ENCODE measurements at regions not wholly inside any gene's neighbourhood (a gene's known extent, or its start where the extent isn't known, plus 50 kb on each side); places are given as distances from the start of the nearest gene placed in this dataset.

- Mint-ChIP-seq H3K4me3 (no peak overlapping the region), H3K27ac (no peak overlapping the region), H3K4me1 (no peaks in the 10 kb centered on the region), H3K27me3 (peaks cover 7% of the 10 kb centered on the region), H3K9me3 (no peaks in the 10 kb centered on the region), H3K36me3 (no peaks in the 10 kb centered on the region)
- ATAC-seq (ENCODE audit: low read depth), result no peak
- no peak for DNase-seq (ENCODE audit: low spot score in 2 of 2)
Observed at GRCh38 chr7:47197486-47197885, 384.4 kb downstream of the TNS3 start.

GRCh38 chr7:47196737-47197136 is 385.2 kb downstream of the TNS3 start:
- H3K4me1 Mint-ChIP-seq, result peaks cover 4% of the 10 kb centered on the region
- no peaks in the 10 kb centered on the region for H3K36me3 Mint-ChIP-seq
- DNase-seq (ENCODE audit: low spot score in 2 of 2) (no peak), ATAC-seq (ENCODE audit: low read depth) (no peak)
- H3K9me3 Mint-ChIP-seq, result no peaks in the 10 kb centered on the region
- H3K27ac Mint-ChIP-seq, result no peak overlapping the region
- H3K4me3 Mint-ChIP-seq, result no peak overlapping the region
- peaks cover 10% of the 10 kb centered on the region for H3K27me3 Mint-ChIP-seq

DNA sequence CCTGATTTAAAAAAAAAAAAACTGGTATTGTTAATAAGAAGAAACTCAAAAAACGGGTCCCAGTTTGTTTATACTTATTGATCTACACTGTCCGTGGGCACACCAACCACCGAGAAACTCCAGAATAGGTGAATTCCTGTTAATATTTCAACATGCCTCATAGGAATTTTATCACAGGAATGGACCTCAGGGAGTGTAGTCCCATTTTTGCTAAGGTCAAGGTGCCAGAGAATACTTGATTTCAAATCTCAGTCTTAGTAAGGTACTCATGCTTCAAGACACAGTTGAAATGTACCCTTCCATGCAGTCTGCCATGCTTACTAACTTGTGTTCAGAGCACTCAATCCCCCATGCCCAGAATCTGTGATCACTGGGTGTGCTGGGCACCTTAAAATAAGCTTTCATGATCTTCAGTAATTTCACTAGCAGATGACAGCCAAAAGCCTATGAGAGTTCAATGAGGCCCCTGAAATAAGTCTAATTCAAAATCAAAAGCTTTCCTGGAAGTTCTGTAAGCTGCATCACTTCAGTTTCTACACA is 385.7 kb downstream of the TNS3 start:
- DNase-seq (ENCODE audit: low spot score in 2 of 2) (no peak), ATAC-seq (ENCODE audit: low read depth) (no peak)
- peaks cover 11% of the 10 kb centered on the region for H3K27me3 Mint-ChIP-seq
- no peaks in the 10 kb centered on the region for H3K36me3 Mint-ChIP-seq
- H3K27ac Mint-ChIP-seq, result no peak overlapping the region
- peaks cover 5% of the 10 kb centered on the region for H3K4me1 Mint-ChIP-seq
- H3K4me3 Mint-ChIP-seq, result no peak overlapping the region
- H3K9me3 Mint-ChIP-seq, result no peaks in the 10 kb centered on the region

DNA sequence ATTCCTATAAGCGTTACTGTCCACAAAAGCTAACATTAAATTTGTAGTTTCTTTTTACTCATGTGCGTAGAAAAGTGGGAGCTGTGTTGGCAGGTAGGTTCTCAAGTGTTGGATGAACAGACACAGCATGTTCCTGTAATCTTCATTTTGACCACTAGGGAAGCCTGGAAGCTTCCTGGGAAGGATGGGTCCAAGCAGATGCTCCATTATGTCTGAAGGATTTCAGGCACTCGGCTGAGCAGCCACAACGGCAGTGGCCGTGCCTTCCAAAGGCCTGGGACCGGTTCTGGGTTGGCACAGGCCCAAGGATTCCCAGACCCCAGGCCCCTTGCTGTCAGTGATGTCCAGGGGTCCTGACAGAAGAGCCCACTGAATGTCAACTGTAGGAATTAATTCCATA is 386.3 kb downstream of the TNS3 start:
- DNase-seq (ENCODE audit: low spot score in 2 of 2), result no peak
- H3K4me3 Mint-ChIP-seq, result no peak overlapping the region
- peaks cover 11% of the 10 kb centered on the region for H3K27me3 Mint-ChIP-seq
- no peak for ATAC-seq (ENCODE audit: low read depth)
- H3K9me3 Mint-ChIP-seq, result no peaks in the 10 kb centered on the region
- H3K4me1 Mint-ChIP-seq, result peaks cover 5% of the 10 kb centered on the region
- H3K36me3 Mint-ChIP-seq, result no peaks in the 10 kb centered on the region
- H3K27ac Mint-ChIP-seq, result no peak overlapping the region

DNA sequence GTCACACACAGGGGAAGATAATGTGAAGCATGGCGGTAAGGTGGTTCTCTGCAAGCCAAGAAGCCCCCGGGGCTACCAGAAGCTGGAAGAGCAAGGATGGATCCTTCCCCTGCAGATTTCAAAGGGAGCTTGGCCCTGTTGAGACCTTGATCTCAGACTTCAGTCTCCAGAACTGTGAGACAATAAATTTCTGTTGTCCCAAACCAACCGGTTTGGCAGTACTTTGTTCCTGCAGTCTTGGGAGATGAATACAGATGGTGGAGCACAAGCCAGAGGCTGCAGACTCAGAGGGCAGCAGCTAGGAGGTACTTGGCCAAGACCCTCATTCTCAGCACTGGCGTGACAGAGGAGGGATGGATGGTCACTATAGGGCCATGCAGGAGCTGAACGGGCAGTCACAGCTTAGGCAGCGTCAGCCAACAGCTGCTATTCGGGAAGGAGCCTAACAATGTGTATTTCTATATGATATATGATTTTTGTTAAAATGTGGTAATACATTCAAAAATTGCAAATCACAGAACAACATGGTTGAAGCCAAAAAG is 387.3 kb downstream of the TNS3 start:
- Mint-ChIP-seq H3K36me3 (no peaks in the 10 kb centered on the region), H3K4me1 (peaks cover 5% of the 10 kb centered on the region), H3K27me3 (peaks cover 14% of the 10 kb centered on the region), H3K4me3 (no peak overlapping the region), H3K9me3 (no peaks in the 10 kb centered on the region), H3K27ac (no peak overlapping the region)
- no peak for DNase-seq (ENCODE audit: low spot score in 2 of 2)
- ATAC-seq (ENCODE audit: low read depth), result no peak

- H3K36me3 Mint-ChIP-seq, result no peaks in the 10 kb centered on the region
Observed at GRCh38 chr7:47192978-47193377, 388.9 kb downstream of the TNS3 start.

GRCh38 chr7:47191876-47192291 is 390.0 kb downstream of the TNS3 start:
- no peak for ATAC-seq (ENCODE audit: low read depth)

More at GRCh38 chr7:47192978-47193377, 388.9 kb downstream of the TNS3 start:
- Mint-ChIP-seq H3K9me3 (no peaks in the 10 kb centered on the region), H3K4me3 (no peak overlapping the region), H3K4me1 (peaks cover 5% of the 10 kb centered on the region), H3K27ac (no peak overlapping the region), H3K27me3 (peaks cover 15% of the 10 kb centered on the region)
- DNase-seq (ENCODE audit: low spot score in 2 of 2) (no peak), ATAC-seq (ENCODE audit: low read depth) (no peak)

GRCh38 chr7:47191316-47191715 is 390.6 kb downstream of the TNS3 start:
- H3K36me3 Mint-ChIP-seq, result no peaks in the 10 kb centered on the region
- DNase-seq (ENCODE audit: low spot score in 2 of 2), result no peak
- H3K4me1 Mint-ChIP-seq, result peaks cover 12% of the 10 kb centered on the region
- peaks cover 11% of the 10 kb centered on the region for H3K27me3 Mint-ChIP-seq
- no peak for ATAC-seq (ENCODE audit: low read depth)
- no peaks in the 10 kb centered on the region for H3K9me3 Mint-ChIP-seq
- no peak overlapping the region for H3K27ac Mint-ChIP-seq
- no peak overlapping the region for H3K4me3 Mint-ChIP-seq

More at GRCh38 chr7:47191876-47192291, 390.0 kb downstream of the TNS3 start:
- peaks cover 11% of the 10 kb centered on the region for H3K27me3 Mint-ChIP-seq
- no peaks in the 10 kb centered on the region for H3K36me3 Mint-ChIP-seq
- H3K4me3 Mint-ChIP-seq, result no peak overlapping the region
- H3K9me3 Mint-ChIP-seq, result no peaks in the 10 kb centered on the region
- H3K4me1 Mint-ChIP-seq, result peaks cover 6% of the 10 kb centered on the region
- no peak overlapping the region for H3K27ac Mint-ChIP-seq
- DNase-seq (ENCODE audit: low spot score in 2 of 2), result no peak

GRCh38 chr7:47190462-47190861 is 391.4 kb downstream of the TNS3 start:
- H3K9me3 Mint-ChIP-seq, result no peaks in the 10 kb centered on the region
- no peak overlapping the region for H3K27ac Mint-ChIP-seq
- no peak for ATAC-seq (ENCODE audit: low read depth)
- H3K4me3 Mint-ChIP-seq, result no peak overlapping the region
- no peak for DNase-seq (ENCODE audit: low spot score in 2 of 2)
- no peaks in the 10 kb centered on the region for H3K36me3 Mint-ChIP-seq
- H3K27me3 Mint-ChIP-seq, result peaks cover 10% of the 10 kb centered on the region
- H3K4me1 Mint-ChIP-seq, result peaks cover 13% of the 10 kb centered on the region

- Mint-ChIP-seq H3K4me1 (peaks cover 13% of the 10 kb centered on the region), H3K9me3 (no peaks in the 10 kb centered on the region), H3K36me3 (no peaks in the 10 kb centered on the region), H3K27me3 (peaks cover 8% of the 10 kb centered on the region), H3K27ac (no peak overlapping the region), H3K4me3 (no peak overlapping the region)
- DNase-seq (ENCODE audit: low spot score in 2 of 2) (no peak), ATAC-seq (ENCODE audit: low read depth) (no peak)
Observed at GRCh38 chr7:47188653-47189315, 393.1 kb downstream of the TNS3 start.

DNA sequence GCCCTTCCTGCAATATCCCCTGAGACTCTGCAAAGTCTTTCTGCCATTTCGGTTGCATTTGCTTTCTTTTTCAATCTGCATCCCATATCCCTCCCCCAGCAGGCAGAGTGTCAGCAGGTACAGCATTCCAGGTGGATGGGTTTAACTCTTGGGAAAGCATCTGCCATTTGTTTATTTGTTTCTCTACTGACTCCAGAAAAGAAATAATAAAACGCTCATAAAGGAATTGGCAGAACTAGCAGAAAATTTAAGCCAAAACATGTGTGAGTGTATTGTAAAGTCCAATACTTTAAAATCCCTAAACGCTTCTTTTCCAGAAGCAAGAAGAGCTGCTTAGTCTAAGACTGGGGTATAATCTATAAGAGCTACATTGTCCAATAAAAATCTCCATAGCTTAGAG is 393.8 kb downstream of the TNS3 start:
- ATAC-seq (ENCODE audit: low read depth), result no peak
- Mint-ChIP-seq H3K27me3 (peaks cover 8% of the 10 kb centered on the region), H3K4me1 (peaks cover 13% of the 10 kb centered on the region), H3K27ac (no peak overlapping the region), H3K4me3 (no peak overlapping the region), H3K36me3 (no peaks in the 10 kb centered on the region), H3K9me3 (no peaks in the 10 kb centered on the region)
- DNase-seq (ENCODE audit: low spot score in 2 of 2), result no peak

GRCh38 chr7:47186316-47186715 is 395.6 kb downstream of the TNS3 start:
- ATAC-seq (ENCODE audit: low read depth) (peak; percentile 73), DNase-seq (ENCODE audit: low spot score in 2 of 2) (peak in 1 of 2 donors; percentile 5)
- Mint-ChIP-seq H3K36me3 (no peaks in the 10 kb centered on the region), H3K4me3 (no peak overlapping the region), H3K27me3 (peaks cover 7% of the 10 kb centered on the region), H3K9me3 (no peaks in the 10 kb centered on the region), H3K27ac (no peak overlapping the region), H3K4me1 (peaks cover 9% of the 10 kb centered on the region)

GRCh38 chr7:47185839-47186238 is 396.1 kb downstream of the TNS3 start:
- Mint-ChIP-seq H3K4me3 (no peak overlapping the region), H3K9me3 (no peaks in the 10 kb centered on the region), H3K36me3 (no peaks in the 10 kb centered on the region), H3K4me1 (peaks cover 9% of the 10 kb centered on the region), H3K27me3 (peaks cover 8% of the 10 kb centered on the region), H3K27ac (no peak overlapping the region)
- no peak for DNase-seq (ENCODE audit: low spot score in 2 of 2)
- no peak for ATAC-seq (ENCODE audit: low read depth)

GRCh38 chr7:47185170-47185569 is 396.7 kb downstream of the TNS3 start:
- H3K36me3 Mint-ChIP-seq, result no peaks in the 10 kb centered on the region
- peaks cover 9% of the 10 kb centered on the region for H3K4me1 Mint-ChIP-seq
- no peaks in the 10 kb centered on the region for H3K9me3 Mint-ChIP-seq
- H3K27me3 Mint-ChIP-seq, result peaks cover 7% of the 10 kb centered on the region
- H3K4me3 Mint-ChIP-seq, result no peak overlapping the region
- H3K27ac Mint-ChIP-seq, result no peak overlapping the region
- no peak for DNase-seq (ENCODE audit: low spot score in 2 of 2)
- no peak for ATAC-seq (ENCODE audit: low read depth)

Data from memory B cell (primary cell).